Uterus (tissue), 3 donors: ENCODE measurements at regions not wholly inside any gene's neighbourhood (a gene's known extent, or its start where the extent isn't known, plus 50 kb on each side); places are given as distances from the start of the nearest gene placed in this dataset.
"Not testable (repeated sequence)": the region's sequence is repeated elsewhere in the genome, so short reads cannot be mapped to it uniquely, and the experiment has no call there.

Experiments
- DNase-seq, 2 donors: peaks; one replicate each; pipeline ENCODE4 v3.0.0-alpha.2; 2019 to 2020
- H3K27ac ChIP-seq, 2 donors: fragments of 200-600 bp; sonication (generic); 1 replicate in 1 of 2; 2 replicates in 1 of 2; pipeline ENCODE4 v1.5.1; 2016 to 2018
- H3K27me3 ChIP-seq, 2 donors: fragments of 200-600 bp; sonication (generic); one replicate each; pipeline ENCODE4 v1.5.1; 2018 to 2019; ENCODE audit warnings: control low read depth in 1 of 2
- H3K36me3 ChIP-seq, 2 donors: fragments of 200-600 bp; sonication (generic); one replicate each; pipeline ENCODE4 v1.5.1; 2019; ENCODE audit warnings: control low read depth in 1 of 2
- H3K4me1 ChIP-seq, 2 donors: fragments of 200-600 bp; sonication (generic); one replicate each; pipeline ENCODE4 v1.5.1; 2018 to 2019; ENCODE audit warnings: control low read depth in 1 of 2
- H3K4me3 ChIP-seq, 2 donors: fragments of 200-600 bp; sonication (generic); 1 replicate in 1 of 2; 2 replicates in 1 of 2; pipeline ENCODE4 v1.5.1; 2018 to 2019; ENCODE audit warnings: mild to moderate bottlenecking in 1 of 2
- H3K9me3 ChIP-seq, 2 donors: fragments of 200-600 bp; sonication (generic); one replicate each; pipeline ENCODE4 v1.5.1; 2019; ENCODE audit warnings: control low read depth in 1 of 2
- CTCF ChIP-seq, 4 experiments: fragments of 200-600 bp in 2 of 4; fragments of 450-650 bp in 2 of 4; sonication (generic) in 2 of 4; IDR thresholded peaks; one replicate each; pipeline ENCODE4 v1.5.1; 2016 to 2019; ENCODE audit warnings: antibody characterized with exemption in 4 of 4, mild to moderate bottlenecking in 2 of 4, moderate library complexity in 1 of 4
- POLR2A ChIP-seq, 2 donors: fragments of 450-650 bp; IDR thresholded peaks; one replicate each; pipeline ENCODE4 v1.6.1; 2016; ENCODE audit warnings: antibody characterized with exemption in 2 of 2, mild to moderate bottlenecking in 1 of 2, moderate library complexity in 1 of 2
- intact Hi-C: fragments of 100-400 bp; cut with DNase I; formaldehyde crosslinking; loops from one replicate; pipeline ENCODE4 v1.15.1; 2023; ENCODE audit warnings: low total_unique reads
- donor health status: DM: yes; HTN: yes; CAD: no.

GRCh38 chr5:106076655-106077054 lies 1594.1 kb downstream of the EFNA5 start:
- TF ChIP-seq POLR2A (IDR thresholded peaks at IDR 0.05), result no peak
- TF ChIP-seq CTCF (IDR thresholded peaks at IDR 0.05), result no peak
- no peaks in the 10 kb centered on the region for H3K4me1 ChIP-seq
- no peak overlapping the region for H3K27ac ChIP-seq

GRCh38 chr5:106072208-106072607 lies 1598.5 kb downstream of the EFNA5 start:
- H3K27me3 ChIP-seq, result no peaks in the 10 kb centered on the region
- TF ChIP-seq POLR2A (IDR thresholded peaks at IDR 0.05) (no peak), CTCF (IDR thresholded peaks at IDR 0.05) (no peak)
- intact Hi-C loops, result no loop called here
- H3K4me3 ChIP-seq, result no peak overlapping the region
- H3K9me3 ChIP-seq, result no peaks in the 10 kb centered on the region
- DNase-seq, result no peak
- no peaks in the 10 kb centered on the region for H3K4me1 ChIP-seq
- H3K27ac ChIP-seq, result no peak overlapping the region
- no peaks in the 10 kb centered on the region for H3K36me3 ChIP-seq

More at GRCh38 chr5:106076655-106077054, 1594.1 kb downstream of the EFNA5 start:
- Histone ChIP-seq H3K9me3 (no peaks in the 10 kb centered on the region), H3K36me3 (no peaks in the 10 kb centered on the region), H3K27me3 (no peaks in the 10 kb centered on the region), H3K4me3 (no peak overlapping the region)
- intact Hi-C loops, result no loop called here
- no peak for DNase-seq

- H3K27me3 ChIP-seq, result no peaks in the 10 kb centered on the region
- intact Hi-C loops, result no loop called here
These were observed 1623.4 kb downstream of the EFNA5 start for GRCh38 chr5:106047341-106047740.

GRCh38 chr5:106032069-106032468 lies 1638.7 kb downstream of the EFNA5 start:
- not testable (repeated sequence) for DNase-seq

More at GRCh38 chr5:106047341-106047740, 1623.4 kb downstream of the EFNA5 start:
- Histone ChIP-seq H3K27ac (no peak overlapping the region), H3K4me1 (no peaks in the 10 kb centered on the region), H3K9me3 (no peaks in the 10 kb centered on the region), H3K4me3 (no peak overlapping the region), H3K36me3 (no peaks in the 10 kb centered on the region)
- TF ChIP-seq CTCF (IDR thresholded peaks at IDR 0.05), result no peak
- TF ChIP-seq POLR2A (IDR thresholded peaks at IDR 0.05), result no peak
- DNase-seq, result no peak

GRCh38 chr5:106028314-106028713 lies 1642.4 kb downstream of the EFNA5 start:
- TF ChIP-seq POLR2A (IDR thresholded peaks at IDR 0.05), result no peak
- no peak for TF ChIP-seq CTCF (IDR thresholded peaks at IDR 0.05)
- intact Hi-C loops, result no loop called here
- DNase-seq, result no peak

More at GRCh38 chr5:106032069-106032468, 1638.7 kb downstream of the EFNA5 start:
- H3K9me3 ChIP-seq, H3K27ac ChIP-seq, H3K27me3 ChIP-seq, H3K4me1 ChIP-seq, H3K4me3 ChIP-seq, H3K36me3 ChIP-seq, intact Hi-C loops: not testable (repeated sequence)

GRCh38 chr5:106020894-106021293 lies 1649.8 kb downstream of the EFNA5 start:
- no peak overlapping the region for H3K4me3 ChIP-seq
- no peak for DNase-seq
- H3K27me3 ChIP-seq, result no peaks in the 10 kb centered on the region
- no peak overlapping the region for H3K27ac ChIP-seq
- no peaks in the 10 kb centered on the region for H3K36me3 ChIP-seq
- TF ChIP-seq POLR2A (IDR thresholded peaks at IDR 0.05) (no peak), CTCF (IDR thresholded peaks at IDR 0.05) (no peak)
- intact Hi-C loops, result no loop called here
- H3K4me1 ChIP-seq, result no peaks in the 10 kb centered on the region
- no peaks in the 10 kb centered on the region for H3K9me3 ChIP-seq

More at GRCh38 chr5:106028314-106028713, 1642.4 kb downstream of the EFNA5 start:
- Histone ChIP-seq H3K9me3 (no peaks in the 10 kb centered on the region), H3K36me3 (no peaks in the 10 kb centered on the region), H3K27me3 (no peaks in the 10 kb centered on the region), H3K4me1 (no peaks in the 10 kb centered on the region), H3K4me3 (no peak overlapping the region), H3K27ac (no peak overlapping the region)
